Nephron progenitor cell (in vitro differentiated cells): ENCODE measurements at regions not wholly inside any gene's neighbourhood (a gene's known extent, or its start where the extent isn't known, plus 50 kb on each side); places are given as distances from the start of the nearest gene placed in this dataset.

Experiments
- DNase-seq: peaks from one replicate; pipeline ENCODE4 v3.0.0; 2021
- H3K27ac Mint-ChIP-seq: 2 replicates; pipeline ENCODE4 v1.8.0; 2021; ENCODE audit warnings: mild to moderate bottlenecking, moderate library complexity, mixed read lengths
- H3K27me3 Mint-ChIP-seq: 2 replicates; pipeline ENCODE4 v1.8.0; 2021; ENCODE audit warnings: mild to moderate bottlenecking, low read depth, mixed read lengths; ENCODE audit not compliant: poor library complexity
- H3K36me3 Mint-ChIP-seq: 2 replicates; pipeline ENCODE4 v1.8.0; 2021; ENCODE audit warnings: low read depth, mixed read lengths
- H3K4me1 Mint-ChIP-seq: 2 replicates; pipeline ENCODE4 v1.8.0; 2021; ENCODE audit warnings: mixed read lengths
- H3K4me3 Mint-ChIP-seq: 2 replicates; pipeline ENCODE4 v1.8.0; 2021; ENCODE audit warnings: mild to moderate bottlenecking, moderate library complexity, mixed read lengths
- H3K9me3 Mint-ChIP-seq: 2 replicates; pipeline ENCODE4 v1.8.0; 2021; ENCODE audit warnings: mild to moderate bottlenecking, moderate library complexity, mixed read lengths
- CTCF ChIP-seq: fragments of 200-600 bp; sonication (generic); IDR thresholded peaks from 2 replicates; pipeline ENCODE4 v1.5.0; 2021; ENCODE audit warnings: antibody characterized with exemption

GRCh38 chr1:221497046-221497445 is 244.8 kb downstream of the DUSP10 start:
- Mint-ChIP-seq H3K9me3 (peaks cover 10% of the 10 kb centered on the region), H3K27ac (no peak overlapping the region), H3K36me3 (no peaks in the 10 kb centered on the region), H3K4me1 (no peaks in the 10 kb centered on the region), H3K27me3 (no peaks in the 10 kb centered on the region), H3K4me3 (no peak overlapping the region)
- no peak for DNase-seq
- TF ChIP-seq CTCF: no peak

- H3K36me3 Mint-ChIP-seq: peaks cover 8% of the 10 kb centered on the region
- no peak overlapping the region for H3K4me3 Mint-ChIP-seq
- H3K27me3 Mint-ChIP-seq: peaks cover 3% of the 10 kb centered on the region
- peaks cover 51% of the 10 kb centered on the region for H3K9me3 Mint-ChIP-seq
- no peak for TF ChIP-seq CTCF
- H3K4me1 Mint-ChIP-seq: no peaks in the 10 kb centered on the region
- H3K27ac Mint-ChIP-seq: no peak overlapping the region
- no peak for DNase-seq
Observed at GRCh38 chr1:221503268-221503667, 238.6 kb downstream of the DUSP10 start.

GRCh38 chr1:221509575-221510355 is 232.1 kb downstream of the DUSP10 start:
- Mint-ChIP-seq H3K4me3 (no peak overlapping the region), H3K27me3 (peaks cover 4% of the 10 kb centered on the region), H3K27ac (no peak overlapping the region), H3K4me1 (no peaks in the 10 kb centered on the region), H3K36me3 (peaks cover 8% of the 10 kb centered on the region), H3K9me3 (peaks cover 28% of the 10 kb centered on the region)
- TF ChIP-seq CTCF: no peak
- no peak for DNase-seq

- H3K27ac Mint-ChIP-seq: no peak overlapping the region
- no peak for DNase-seq
Observed at GRCh38 chr1:221510793-221511503, 230.9 kb downstream of the DUSP10 start.

DNA sequence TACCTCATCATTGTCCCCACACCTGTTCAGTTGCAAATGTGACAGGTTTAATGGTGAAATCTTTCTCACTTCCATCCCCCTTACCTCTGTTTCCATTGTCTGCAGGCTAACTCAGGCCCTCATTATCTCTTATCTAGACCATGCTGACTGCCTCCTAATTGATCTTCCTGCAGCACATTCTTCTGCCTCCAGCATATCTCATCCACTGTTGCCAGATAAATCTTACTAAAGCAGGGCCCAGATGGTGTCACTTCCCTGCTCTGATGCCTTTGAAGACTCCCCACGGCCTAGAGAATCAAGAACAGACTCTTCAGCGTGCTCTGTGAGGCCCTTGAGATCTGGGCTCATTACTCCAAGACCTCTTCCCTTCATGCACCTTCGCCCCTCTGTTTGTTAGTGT is 230.1 kb downstream of the DUSP10 start:
- no peak overlapping the region for H3K4me3 Mint-ChIP-seq
- no peak for DNase-seq
- peaks cover 8% of the 10 kb centered on the region for H3K9me3 Mint-ChIP-seq
- no peak overlapping the region for H3K27ac Mint-ChIP-seq
- TF ChIP-seq CTCF: no peak
- H3K4me1 Mint-ChIP-seq: no peaks in the 10 kb centered on the region
- peaks cover 4% of the 10 kb centered on the region for H3K27me3 Mint-ChIP-seq
- H3K36me3 Mint-ChIP-seq: no peaks in the 10 kb centered on the region

More at GRCh38 chr1:221510793-221511503, 230.9 kb downstream of the DUSP10 start:
- H3K9me3 Mint-ChIP-seq: peaks cover 17% of the 10 kb centered on the region
- H3K27me3 Mint-ChIP-seq: peaks cover 4% of the 10 kb centered on the region
- TF ChIP-seq CTCF: no peak
- H3K36me3 Mint-ChIP-seq: no peaks in the 10 kb centered on the region
- no peaks in the 10 kb centered on the region for H3K4me1 Mint-ChIP-seq
- H3K4me3 Mint-ChIP-seq: no peak overlapping the region
